HCT116 (cell line): ENCODE measurements at regions not wholly inside any gene's neighbourhood (a gene's known extent, or its start where the extent isn't known, plus 50 kb on each side); places are given as distances from the start of the nearest gene placed in this dataset.

Experiments
- ATAC-seq: fragments of 200-7000 bp; cut with Tn5 transposase; 2 replicates; pipeline ENCODE4 v1.9.1; 2020; ENCODE audit warnings: mild to moderate bottlenecking, moderate library complexity
- BruUV-seq: library from RNA; stranded (reverse); fragments of 400-500 nt; replicated peaks from 2 replicates; lab custom pipeline; 2021; lab: Mats Ljungman, UMichigan
- CTCF ChIA-PET: fragments of 300-600 bp; sonication (Branson Sonifier 250); formaldehyde crosslinking; loops from one replicate; lab custom pipeline; 2021; ENCODE audit warnings: antibody characterized with exemption; lab: Charles Lee
- POLR2A ChIA-PET: fragments of 300-600, 350-600 bp; sonication (Branson Sonifier 250); formaldehyde crosslinking; loops from one replicate; lab custom pipeline; 2021; ENCODE audit warnings: antibody characterized with exemption; lab: Charles Lee
- RAD21 ChIA-PET, 2 experiments: fragments of 300-600 bp; sonication (Branson Sonifier 250); formaldehyde crosslinking; loops; one replicate each; lab custom pipeline; 2023; ENCODE audit warnings: low total read pairs in 2 of 2; ENCODE audit not compliant: uncharacterized antibody in 2 of 2, unreplicated experiment in 2 of 2, low non-redundant PET in 1 of 2; lab: Charles Lee
- DNase-seq: peaks from one replicate; pipeline ENCODE4 v3.0.0-alpha.2; 2010; ENCODE audit warnings: low read depth, low spot score
- H2AFZ ChIP-seq: fragments of 200-600 bp; shearing (Covaris generic), sonication (generic); 2 replicates; pipeline ENCODE4 v1.6.1; 2017; ENCODE audit warnings: low read depth, mixed run types, mixed read lengths, antibody characterized with exemption, low read length; ENCODE audit not compliant: poor library complexity, severe bottlenecking
- H3K27ac ChIP-seq: 2 replicates; pipeline ENCODE4 v1.5.1; 2012; ENCODE audit warnings: low read depth, low read length
- H3K27me3 ChIP-seq: fragments of 200-600 bp; sonication (generic); 2 replicates; pipeline ENCODE4 v1.6.1; 2016; ENCODE audit warnings: mixed run types, low read length, mixed read lengths; ENCODE audit not compliant: insufficient read depth
- H3K36me3 ChIP-seq, 2 experiments: fragments of 200-500 bp in 1 of 2; fragments of 200-600 bp in 1 of 2; sonication (Bioruptor generic) in 1 of 2; sonication (generic) in 1 of 2; 2 replicates each; pipeline versions ENCODE4 v1.5.1 to v1.6.1; 2014 to 2016; ENCODE audit warnings: low read length in 2 of 2, inconsistent platforms in 1 of 2, mixed read lengths in 1 of 2, mixed run types in 1 of 2; ENCODE audit not compliant: insufficient read depth in 2 of 2, control insufficient read depth in 1 of 2
- H3K4me1 ChIP-seq, 2 experiments: fragments of 200-600 bp in 1 of 2; sonication (generic) in 1 of 2; 2 replicates each; pipeline versions ENCODE4 v1.5.1 to v1.6.1; 2012 to 2017; ENCODE audit warnings: low read length in 2 of 2, inconsistent platforms in 1 of 2, mild to moderate bottlenecking in 1 of 2, mixed read lengths in 1 of 2, mixed run types in 1 of 2, moderate library complexity in 1 of 2; ENCODE audit not compliant: insufficient read depth in 2 of 2, control insufficient read depth in 1 of 2
- H3K4me2 ChIP-seq: fragments of 200-600 bp; sonication (generic); 2 replicates; pipeline ENCODE4 v1.6.1; 2017; ENCODE audit warnings: mixed run types, low read length, mixed read lengths
- H3K4me3 ChIP-seq, 2 experiments: fragments of 200-600 bp in 1 of 2; sonication (generic) in 1 of 2; replicated peaks in 1 of 2; 2 replicates each; pipeline ENCODE4 v1.5.1; 2011 to 2016; ENCODE audit warnings: low read length in 2 of 2, control low read depth in 1 of 2, low read depth in 1 of 2, mild to moderate bottlenecking in 1 of 2, mixed read lengths in 1 of 2, mixed run types in 1 of 2
- H3K79me2 ChIP-seq: fragments of 200-600 bp; sonication (generic); 2 replicates; pipeline ENCODE4 v1.6.1; 2017; ENCODE audit warnings: mild to moderate bottlenecking, mixed run types, low read length, moderate library complexity, mixed read lengths; ENCODE audit not compliant: insufficient read depth
- H3K9ac ChIP-seq: fragments of 200-600 bp; sonication (generic); 2 replicates; pipeline ENCODE4 v1.6.1; 2016; ENCODE audit warnings: low read length, mixed read lengths
- H3K9me2 ChIP-seq: fragments of 200-600 bp; sonication (generic), shearing (Covaris generic); 2 replicates; pipeline ENCODE4 v1.6.1; 2017; ENCODE audit warnings: mixed run types, mild to moderate bottlenecking, moderate library complexity; ENCODE audit not compliant: insufficient read depth
- H3K9me3 ChIP-seq, 2 experiments: fragments of 200-500 bp in 1 of 2; fragments of 200-600 bp in 1 of 2; sonication (Bioruptor generic) in 1 of 2; sonication (generic) in 1 of 2; 2 replicates each; pipeline ENCODE4 v1.6.1; 2014 to 2017; ENCODE audit warnings: low read length in 2 of 2, mixed read lengths in 2 of 2, inconsistent platforms in 1 of 2, low read depth in 1 of 2, mild to moderate bottlenecking in 1 of 2, mixed run types in 1 of 2, moderate library complexity in 1 of 2; ENCODE audit not compliant: control insufficient read depth in 1 of 2, insufficient read depth in 1 of 2
- H4K20me1 ChIP-seq: fragments of 200-600 bp; sonication (generic), shearing (Covaris generic); 2 replicates; pipeline ENCODE4 v1.6.1; 2017; ENCODE audit warnings: mixed run types, mild to moderate bottlenecking, moderate library complexity; ENCODE audit not compliant: insufficient read depth
- CBX3 ChIP-seq: IDR thresholded peaks from 2 replicates; pipeline ENCODE4 v1.6.1; 2012; ENCODE audit warnings: low read depth
- CEBPB ChIP-seq: IDR thresholded peaks from 2 replicates; pipeline ENCODE4 v1.6.1; 2012; ENCODE audit warnings: low read depth
- CTCF ChIP-seq, 3 experiments: fragments of 200-600 bp in 1 of 3; sonication (generic) in 1 of 3; IDR thresholded peaks in 2 of 3; conservative IDR thresholded peaks in 1 of 3; 2 replicates each; pipeline ENCODE4 v1.5.1; 2012 to 2017; ENCODE audit warnings: low read depth in 2 of 3, low read length in 2 of 3, antibody characterized with exemption in 1 of 3, borderline replicate concordance in 1 of 3, control low read depth in 1 of 3, mild to moderate bottlenecking in 1 of 3, mixed read lengths in 1 of 3, mixed run types in 1 of 3, moderate library complexity in 1 of 3; ENCODE audit not compliant: insufficient read depth in 1 of 3
- EGR1 ChIP-seq: IDR thresholded peaks from 2 replicates; pipeline ENCODE4 v1.6.1; 2012; ENCODE audit warnings: low read depth
- ELF1 ChIP-seq: IDR thresholded peaks from 2 replicates; pipeline ENCODE4 v1.6.1; 2012; ENCODE audit warnings: low read depth, borderline replicate concordance
- EZH2 ChIP-seq: fragments of 200-600 bp; sonication (generic); IDR thresholded peaks from 2 replicates; pipeline ENCODE4 v1.6.1; 2017; ENCODE audit warnings: antibody characterized with exemption, mixed run types
- EZH2phosphoT487 ChIP-seq: fragments of 200-600 bp; IDR thresholded peaks from 2 replicates; pipeline ENCODE4 v1.6.1; 2018; ENCODE audit warnings: antibody characterized with exemption, borderline replicate concordance
- POLR2A ChIP-seq: IDR thresholded peaks from 2 replicates; pipeline ENCODE4 v1.7.0; 2011; ENCODE audit warnings: borderline replicate concordance; ENCODE audit not compliant: insufficient read depth, insufficient read length; ENCODE audit errors: extremely low read depth
- POLR2AphosphoS5 ChIP-seq: IDR thresholded peaks from 2 replicates; pipeline ENCODE4 v1.6.1; 2011; ENCODE audit warnings: mild to moderate bottlenecking, low read depth, low read length, moderate library complexity
- RAD21 ChIP-seq: IDR thresholded peaks from 2 replicates; pipeline ENCODE4 v1.6.1; 2012; ENCODE audit warnings: low read depth, mild to moderate bottlenecking
- REST ChIP-seq: IDR thresholded peaks from 2 replicates; pipeline ENCODE4 v1.6.1; 2012; ENCODE audit warnings: low read depth
- SP1 ChIP-seq: IDR thresholded peaks from 2 replicates; pipeline ENCODE4 v1.6.1; 2012; ENCODE audit warnings: low read depth
- SRF ChIP-seq: IDR thresholded peaks from 2 replicates; pipeline ENCODE4 v1.6.1; 2012; ENCODE audit warnings: low read depth
- TCF7L2 ChIP-seq: IDR thresholded peaks from 2 replicates; pipeline ENCODE4 v1.7.0; 2011; ENCODE audit warnings: borderline replicate concordance, inconsistent platforms; ENCODE audit not compliant: insufficient read depth, insufficient read length; ENCODE audit errors: extremely low read depth
- YY1 ChIP-seq: IDR thresholded peaks from 2 replicates; pipeline ENCODE4 v1.6.1; 2011; ENCODE audit warnings: low read length, low read depth, moderate library complexity, mild to moderate bottlenecking; ENCODE audit not compliant: insufficient replicate concordance; ENCODE audit errors: extremely low read depth
- ZBTB33 ChIP-seq: IDR thresholded peaks from 2 replicates; pipeline ENCODE4 v1.6.1; 2011; ENCODE audit warnings: mild to moderate bottlenecking, low read length, moderate library complexity; ENCODE audit not compliant: insufficient replicate concordance; ENCODE audit errors: extremely low read depth
- ZFX ChIP-seq: fragments of 450-650 bp; IDR thresholded peaks from 2 replicates; pipeline ENCODE4 v1.6.1; 2017
- ZNF274 ChIP-seq: fragments of 200-500 bp; sonication (Bioruptor generic); IDR thresholded peaks from 2 replicates; pipeline ENCODE4 v1.6.1; 2014; ENCODE audit warnings: mild to moderate bottlenecking, low read depth, low read length, inconsistent platforms
- intact Hi-C: fragments of 100-400 bp; cut with micrococcal nuclease; formaldehyde crosslinking; loops from 2 replicates; pipeline ENCODE4 v1.10.0; 2022

- Histone ChIP-seq H3K9ac (no peak overlapping the region), H3K4me3 (no peak overlapping the region), H3K36me3 (no peaks in the 10 kb centered on the region), H3K27me3 (no peaks in the 10 kb centered on the region), H3K9me2 (no peaks in the 10 kb centered on the region), H3K27ac (no peak overlapping the region), H3K4me1 (no peaks in the 10 kb centered on the region), H2AFZ (no peak overlapping the region), H3K4me2 (no peak overlapping the region), H3K79me2 (no peaks in the 10 kb centered on the region), H3K9me3 (no peaks in the 10 kb centered on the region), H4K20me1 (no peaks in the 10 kb centered on the region)
- BruUV-seq, result no TSS peak
- DNase-seq (no peak), ATAC-seq (no peak)
- ChIA-PET CTCF (no interaction called here), POLR2A (no interaction called here), RAD21 (no interaction called here)
- TF ChIP-seq ZFX (no peak), SP1 (no peak), POLR2A (no peak), CEBPB (no peak), POLR2AphosphoS5 (no peak), CBX3 (no peak), ZNF274 (no peak), RAD21 (no peak), REST (no peak), SRF (no peak), EZH2 (no peak), ZBTB33 (no peak), EGR1 (no peak), ELF1 (no peak), TCF7L2 (no peak), YY1 (no peak), EZH2phosphoT487 (no peak), CTCF (IDR thresholded peaks at IDR 0.05 in 2 of 3, conservative IDR thresholded peaks at IDR 0.05 in 1 of 3; ENCODE audit: borderline replicate concordance in 1 of 3, insufficient read depth in 1 of 3, low read depth in 2 of 3, low read length in 2 of 3) (no peak)
- intact Hi-C loops, result no loop called here
Measured at GRCh38 chr1:58994664-58995063, 210.8 kb upstream of the JUN start.
